ENCODE measurements at regions not wholly inside any gene's neighbourhood (a gene's known extent, or its start where the extent isn't known, plus 50 kb on each side); places are given as distances from the start of the nearest gene placed in this dataset.

- Histone ChIP-seq H2AFZ (no peak overlapping the region), H3K9me2 (ENCODE audit: insufficient read depth) (peaks cover 6% of the 10 kb centered on the region; the same call in 1 of the 2 replicates), H3K27ac (ENCODE audit: low read depth) (no peak overlapping the region), H3K27me3 (ENCODE audit: insufficient read depth) (no peaks in the 10 kb centered on the region), H3K4me1 (ENCODE audit: insufficient read depth) (no peaks in the 10 kb centered on the region), H4K20me1 (replicated peaks; ENCODE audit: insufficient read depth) (no peaks in the 10 kb centered on the region), H3K79me2 (replicated peaks; ENCODE audit: insufficient read depth) (no peaks in the 10 kb centered on the region), H3K36me3 (ENCODE audit: insufficient read depth) (no peaks in the 10 kb centered on the region), H3K4me2 (no peak overlapping the region), H3F3A (replicated peaks; ENCODE audit: low read depth) (no peaks in the 10 kb centered on the region), H3K4me3 (no peak overlapping the region)
- ATAC-seq, result no peak
- TF ChIP-seq ZNF114 (CRISPR knock-in tag; IDR thresholded peaks at IDR 0.05) (no peak), ZNF331 (CRISPR knock-in tag; IDR thresholded peaks at IDR 0.05; ENCODE audit: low read depth) (no peak), ZNF462 (CRISPR knock-in tag; IDR thresholded peaks at IDR 0.05) (no peak), POLR2AphosphoS5 (IDR thresholded peaks at IDR 0.05; ENCODE audit: low read depth) (no peak), NANOG (IDR thresholded peaks at IDR 0.05; ENCODE audit: borderline replicate concordance) (no peak), EZH2 (IDR thresholded peaks at IDR 0.05; ENCODE audit: low read depth, unreplicated experiment) (no peak), CREB1 (CRISPR knock-in tag; IDR thresholded peaks at IDR 0.05; ENCODE audit: low read depth) (no peak)
- TF ChIP-seq, protein P1, sequence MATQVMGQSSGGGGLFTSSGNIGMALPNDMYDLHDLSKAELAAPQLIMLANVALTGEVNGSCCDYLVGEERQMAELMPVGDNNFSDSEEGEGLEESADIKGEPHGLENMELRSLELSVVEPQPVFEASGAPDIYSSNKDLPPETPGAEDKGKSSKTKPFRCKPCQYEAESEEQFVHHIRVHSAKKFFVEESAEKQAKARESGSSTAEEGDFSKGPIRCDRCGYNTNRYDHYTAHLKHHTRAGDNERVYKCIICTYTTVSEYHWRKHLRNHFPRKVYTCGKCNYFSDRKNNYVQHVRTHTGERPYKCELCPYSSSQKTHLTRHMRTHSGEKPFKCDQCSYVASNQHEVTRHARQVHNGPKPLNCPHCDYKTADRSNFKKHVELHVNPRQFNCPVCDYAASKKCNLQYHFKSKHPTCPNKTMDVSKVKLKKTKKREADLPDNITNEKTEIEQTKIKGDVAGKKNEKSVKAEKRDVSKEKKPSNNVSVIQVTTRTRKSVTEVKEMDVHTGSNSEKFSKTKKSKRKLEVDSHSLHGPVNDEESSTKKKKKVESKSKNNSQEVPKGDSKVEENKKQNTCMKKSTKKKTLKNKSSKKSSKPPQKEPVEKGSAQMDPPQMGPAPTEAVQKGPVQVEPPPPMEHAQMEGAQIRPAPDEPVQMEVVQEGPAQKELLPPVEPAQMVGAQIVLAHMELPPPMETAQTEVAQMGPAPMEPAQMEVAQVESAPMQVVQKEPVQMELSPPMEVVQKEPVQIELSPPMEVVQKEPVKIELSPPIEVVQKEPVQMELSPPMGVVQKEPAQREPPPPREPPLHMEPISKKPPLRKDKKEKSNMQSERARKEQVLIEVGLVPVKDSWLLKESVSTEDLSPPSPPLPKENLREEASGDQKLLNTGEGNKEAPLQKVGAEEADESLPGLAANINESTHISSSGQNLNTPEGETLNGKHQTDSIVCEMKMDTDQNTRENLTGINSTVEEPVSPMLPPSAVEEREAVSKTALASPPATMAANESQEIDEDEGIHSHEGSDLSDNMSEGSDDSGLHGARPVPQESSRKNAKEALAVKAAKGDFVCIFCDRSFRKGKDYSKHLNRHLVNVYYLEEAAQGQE (IDR thresholded peaks at IDR 0.05; ENCODE audit: unreplicated experiment), result no peak
- TF ChIP-seq, protein P2, sequence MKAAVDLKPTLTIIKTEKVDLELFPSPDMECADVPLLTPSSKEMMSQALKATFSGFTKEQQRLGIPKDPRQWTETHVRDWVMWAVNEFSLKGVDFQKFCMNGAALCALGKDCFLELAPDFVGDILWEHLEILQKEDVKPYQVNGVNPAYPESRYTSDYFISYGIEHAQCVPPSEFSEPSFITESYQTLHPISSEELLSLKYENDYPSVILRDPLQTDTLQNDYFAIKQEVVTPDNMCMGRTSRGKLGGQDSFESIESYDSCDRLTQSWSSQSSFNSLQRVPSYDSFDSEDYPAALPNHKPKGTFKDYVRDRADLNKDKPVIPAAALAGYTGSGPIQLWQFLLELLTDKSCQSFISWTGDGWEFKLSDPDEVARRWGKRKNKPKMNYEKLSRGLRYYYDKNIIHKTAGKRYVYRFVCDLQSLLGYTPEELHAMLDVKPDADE (IDR thresholded peaks at IDR 0.05), result no peak
- Mint-ChIP-seq H3K9me3 (no peaks in the 10 kb centered on the region), H3K36me3 (ENCODE audit: low read depth) (no peaks in the 10 kb centered on the region), H3K4me1 (peaks cover 7% of the 10 kb centered on the region; the same call in 2 of the 3 replicates), H3K4me3 (no peak overlapping the region), H3K27ac (no peak overlapping the region), H3K27me3 (ENCODE audit: insufficient read depth, low read depth, poor library complexity) (no peaks in the 10 kb centered on the region)
- no peak for DNase-seq (ENCODE audit: low spot score)
Measured at GRCh38 chr14:87868920-87869319, 124.1 kb downstream of the GALC start.

Measured in GM23338 (cell line).